HEK293 (cell line): ENCODE measurements at regions not wholly inside any gene's neighbourhood (a gene's known extent, or its start where the extent isn't known, plus 50 kb on each side); places are given as distances from the start of the nearest gene placed in this dataset.

Experiments
- CTCF ChIA-PET: fragments of 350-600 bp; formaldehyde crosslinking; extraction: SDS; loops from one replicate; lab custom pipeline; 2021; ENCODE audit warnings: antibody characterized with exemption; lab: Yijun Ruan, JAX
- POLR2A ChIA-PET: fragments of 300-600 bp; formaldehyde crosslinking; extraction: SDS; loops from one replicate; lab custom pipeline; 2020; ENCODE audit warnings: antibody characterized with exemption, inconsistent platforms; lab: Yijun Ruan, JAX
- H3K27ac ChIP-seq: fragments of 200-500 bp; sonication (Bioruptor generic); 2 replicates; pipeline ENCODE4 v1.5.1; 2014; ENCODE audit warnings: low read depth, low read length, control low read depth, inconsistent platforms; ENCODE audit errors: extremely low read depth
- H3K36me3 ChIP-seq, 2 experiments: fragments of 200-500 bp in 1 of 2; sonication (Bioruptor generic) in 1 of 2; 1 replicate in 1 of 2; 2 replicates in 1 of 2; pipeline ENCODE4 v1.5.1; 2014 to 2017; ENCODE audit warnings: inconsistent platforms in 2 of 2, low read length in 2 of 2; ENCODE audit not compliant: control insufficient read depth in 2 of 2, insufficient read depth in 1 of 2
- H3K4me1 ChIP-seq: fragments of 200-500 bp; sonication (Bioruptor generic); 2 replicates; pipeline ENCODE4 v1.5.1; 2014; ENCODE audit warnings: mild to moderate bottlenecking, low read length, inconsistent platforms; ENCODE audit not compliant: control insufficient read depth, insufficient read depth
- H3K4me3 ChIP-seq: 2 replicates; pipeline ENCODE4 v1.5.1; 2011; ENCODE audit warnings: low read depth, mild to moderate bottlenecking, control low read depth, low read length, moderate library complexity
- H3K9me3 ChIP-seq: fragments of 200-500 bp; sonication (Bioruptor generic); 2 replicates; pipeline ENCODE4 v1.5.1; 2014; ENCODE audit warnings: low read depth, low read length, inconsistent platforms; ENCODE audit not compliant: control insufficient read depth, insufficient read depth
- AEBP2 ChIP-seq: fragments of 450-650 bp; formaldehyde crosslinking; IDR thresholded peaks from 2 replicates; pipeline ENCODE4 v1.5.1; 2016; ENCODE audit warnings: missing biosample characterization, missing genetic modification characterization, borderline replicate concordance
- CTCF ChIP-seq: fragments of 450-650 bp; formaldehyde crosslinking; IDR thresholded peaks from 2 replicates; pipeline ENCODE4 v1.5.1; 2016; ENCODE audit warnings: missing biosample characterization, missing genetic modification characterization
- HOXA7 ChIP-seq: sonication (generic); formaldehyde crosslinking; IDR thresholded peaks from 2 replicates; pipeline ENCODE4 v1.8.1; 2022; ENCODE audit warnings: missing genetic modification reagents, borderline replicate concordance
- PBX3 ChIP-seq: sonication (generic); formaldehyde crosslinking; IDR thresholded peaks from 2 replicates; pipeline ENCODE4 v1.8.1; 2022; ENCODE audit warnings: mild to moderate bottlenecking, moderate library complexity, missing genetic modification reagents
- PRDM1 ChIP-seq: fragments of 450-650 bp; formaldehyde crosslinking; IDR thresholded peaks from 2 replicates; pipeline ENCODE4; 2016; ENCODE audit warnings: missing biosample characterization, missing genetic modification characterization
- RBAK ChIP-seq: fragments of 450-650 bp; formaldehyde crosslinking; IDR thresholded peaks from 2 replicates; pipeline ENCODE4 v1.5.1; 2016; ENCODE audit warnings: missing biosample characterization, missing genetic modification characterization
- SP7 ChIP-seq: fragments of 450-650 bp; formaldehyde crosslinking; IDR thresholded peaks from 2 replicates; pipeline ENCODE4 v1.5.1; 2016; ENCODE audit warnings: missing biosample characterization, missing genetic modification characterization
- YY2 ChIP-seq: fragments of 450-650 bp; formaldehyde crosslinking; IDR thresholded peaks from 2 replicates; pipeline ENCODE4 v1.5.1; 2016; ENCODE audit warnings: missing biosample characterization, missing genetic modification characterization
- ZFP37 ChIP-seq: fragments of 450-650 bp; formaldehyde crosslinking; IDR thresholded peaks from 2 replicates; pipeline ENCODE4 v1.5.1; 2016; ENCODE audit warnings: missing biosample characterization, missing genetic modification characterization
- ZNF112 ChIP-seq: fragments of 450-650 bp; formaldehyde crosslinking; IDR thresholded peaks from 2 replicates; pipeline ENCODE4 v1.5.0; 2017; ENCODE audit warnings: missing biosample characterization, missing genetic modification characterization
- ZNF138 ChIP-seq: fragments of 450-650 bp; formaldehyde crosslinking; IDR thresholded peaks from 2 replicates; pipeline ENCODE4 v1.5.1; 2016; ENCODE audit warnings: missing biosample characterization, missing genetic modification characterization, borderline replicate concordance
- ZNF148 ChIP-seq: fragments of 450-650 bp; formaldehyde crosslinking; IDR thresholded peaks from 2 replicates; pipeline ENCODE4 v1.5.0; 2017; ENCODE audit warnings: missing biosample characterization, missing genetic modification characterization, borderline replicate concordance
- ZNF174 ChIP-seq: fragments of 450-650 bp; formaldehyde crosslinking; IDR thresholded peaks from 2 replicates; pipeline ENCODE4 v1.5.0; 2017; ENCODE audit warnings: missing biosample characterization, mild to moderate bottlenecking, missing genetic modification characterization
- ZNF18 ChIP-seq: fragments of 450-650 bp; formaldehyde crosslinking; IDR thresholded peaks from 2 replicates; pipeline ENCODE4 v1.5.1; 2016; ENCODE audit warnings: missing biosample characterization, missing genetic modification characterization
- ZNF223 ChIP-seq: fragments of 450-650 bp; formaldehyde crosslinking; IDR thresholded peaks from 2 replicates; pipeline ENCODE4 v1.5.1; 2016; ENCODE audit warnings: missing biosample characterization, missing genetic modification characterization
- ZNF239 ChIP-seq: fragments of 450-650 bp; formaldehyde crosslinking; IDR thresholded peaks from 2 replicates; pipeline ENCODE4 v1.5.1; 2016; ENCODE audit warnings: missing biosample characterization, missing genetic modification characterization
- ZNF280D ChIP-seq: fragments of 450-650 bp; formaldehyde crosslinking; IDR thresholded peaks from 2 replicates; pipeline ENCODE4 v1.5.1; 2016; ENCODE audit warnings: missing biosample characterization, missing genetic modification characterization
- ZNF292 ChIP-seq: fragments of 450-650 bp; formaldehyde crosslinking; IDR thresholded peaks from 2 replicates; pipeline ENCODE4 v1.5.1; 2016; ENCODE audit warnings: low read depth, missing biosample characterization, missing genetic modification characterization, borderline replicate concordance
- ZNF394 ChIP-seq: fragments of 450-650 bp; formaldehyde crosslinking; IDR thresholded peaks from 2 replicates; pipeline ENCODE4 v1.5.1; 2016; ENCODE audit warnings: missing biosample characterization, missing genetic modification characterization, mild to moderate bottlenecking, moderate library complexity, borderline replicate concordance
- ZNF488 ChIP-seq: fragments of 450-650 bp; formaldehyde crosslinking; IDR thresholded peaks from 2 replicates; pipeline ENCODE4 v1.5.1; 2016; ENCODE audit warnings: missing biosample characterization, missing genetic modification characterization
- ZNF580 ChIP-seq: fragments of 450-650 bp; formaldehyde crosslinking; IDR thresholded peaks from 2 replicates; pipeline ENCODE4 v1.5.1; 2016; ENCODE audit warnings: missing biosample characterization, missing genetic modification characterization
- ZNF596 ChIP-seq: fragments of 450-650 bp; IDR thresholded peaks from 2 replicates; pipeline ENCODE4 v1.5.0; 2018; ENCODE audit warnings: missing biosample characterization, mild to moderate bottlenecking, missing genetic modification characterization, moderate library complexity
- ZNF664 ChIP-seq: fragments of 450-650 bp; formaldehyde crosslinking; IDR thresholded peaks from 2 replicates; pipeline ENCODE4 v1.5.1; 2016; ENCODE audit warnings: missing biosample characterization, missing genetic modification characterization
- ZNF677 ChIP-seq: fragments of 450-650 bp; IDR thresholded peaks from 2 replicates; pipeline ENCODE4 v1.5.0; 2018; ENCODE audit warnings: missing biosample characterization, mild to moderate bottlenecking, missing genetic modification characterization, moderate library complexity
- ZNF747 ChIP-seq: fragments of 450-650 bp; formaldehyde crosslinking; IDR thresholded peaks from 2 replicates; pipeline ENCODE4 v1.5.1; 2016; ENCODE audit warnings: missing biosample characterization, missing genetic modification characterization

GRCh38 chr3:168625477-168625876 lies 529.8 kb upstream of the GOLIM4 start (continued):
- TF ChIP-seq PBX3 (CRISPR knock-in tag) (no peak), RBAK (tag by site-specific recombination) (no peak), ZNF223 (tag by site-specific recombination) (no peak), PRDM1 (no peak), ZNF677 (tag by site-specific recombination) (no peak), SP7 (no peak), ZNF580 (tag by site-specific recombination) (peak; percentile 74; the same call in 1 of the 2 replicates), HOXA7 (no peak), ZNF664 (tag by site-specific recombination) (no peak), CTCF (tag by site-specific recombination) (no peak), ZNF394 (no peak), ZNF488 (tag by site-specific recombination) (no peak), ZNF138 (tag by site-specific recombination) (no peak), ZNF747 (no peak), ZNF280D (tag by site-specific recombination) (no peak), ZNF18 (tag by site-specific recombination) (no peak)

GRCh38 chr3:168624892-168625448 lies 529.2 kb upstream of the GOLIM4 start:
- Histone ChIP-seq H3K27ac (no peak overlapping the region), H3K9me3 (no peaks in the 10 kb centered on the region), H3K36me3 (no peaks in the 10 kb centered on the region), H3K4me3 (no peak overlapping the region), H3K4me1 (no peaks in the 10 kb centered on the region; the same call in 1 of the 2 replicates)
- ChIA-PET POLR2A (no interaction called here), CTCF (no interaction called here)
- TF ChIP-seq ZNF174 (tag by site-specific recombination) (no peak), ZNF148 (tag by site-specific recombination) (no peak), ZFP37 (tag by site-specific recombination) (no peak), ZNF596 (tag by site-specific recombination) (peak; percentile 91), ZNF292 (no peak), YY2 (no peak), ZNF239 (tag by site-specific recombination) (no peak), AEBP2 (no peak), ZNF112 (tag by site-specific recombination) (no peak)
